ENCODE measurements at regions not wholly inside any gene's neighbourhood (a gene's known extent, or its start where the extent isn't known, plus 50 kb on each side); places are given as distances from the start of the nearest gene placed in this dataset.
A peak's percentile ranks its signal among the peaks of the same experiment; 100 is the strongest.
"Not testable (repeated sequence)": the region's sequence is repeated elsewhere in the genome, so short reads cannot be mapped to it uniquely, and the experiment has no call there.

- no peak for DNase-seq
Measured at GRCh38 chr20:6407163-6407562, 284.3 kb upstream of the FERMT1 start.

GRCh38 chr20:6401893-6402557, 279.2 kb upstream of the FERMT1 start:
- no peak for DNase-seq

GRCh38 chr20:6397115-6397514, 274.3 kb upstream of the FERMT1 start:
- DNase-seq: no peak

GRCh38 chr20:6395695-6396094, 272.9 kb upstream of the FERMT1 start:
- peak; percentile 21 for DNase-seq

- DNase-seq: no peak
Measured at GRCh38 chr20:6388671-6389197, 265.9 kb upstream of the FERMT1 start.

- DNase-seq: no peak
Measured at GRCh38 chr20:6384956-6385486, 262.2 kb upstream of the FERMT1 start.

- DNase-seq: no peak
Measured at GRCh38 chr20:6384380-6384779, 261.6 kb upstream of the FERMT1 start.

- DNase-seq: no peak
Measured at GRCh38 chr20:6381887-6382286, 259.1 kb upstream of the FERMT1 start.

GRCh38 chr20:6362245-6362644, 239.4 kb upstream of the FERMT1 start:
- DNase-seq: no peak

- no peak for DNase-seq
Measured at GRCh38 chr20:6360766-6361165, 237.9 kb upstream of the FERMT1 start.

GRCh38 chr20:6355754-6356451, 233.1 kb upstream of the FERMT1 start:
- no peak for DNase-seq

GRCh38 chr20:6348908-6349307, 226.1 kb upstream of the FERMT1 start:
- no peak for DNase-seq

- no peak for DNase-seq
Measured at GRCh38 chr20:6347916-6348315, 225.1 kb upstream of the FERMT1 start.

GRCh38 chr20:6341491-6341890, 218.7 kb upstream of the FERMT1 start:
- no peak for DNase-seq

GRCh38 chr20:6339176-6339575, 216.3 kb upstream of the FERMT1 start:
- DNase-seq: no peak

- no peak for DNase-seq
Measured at GRCh38 chr20:6333110-6333509, 210.3 kb upstream of the FERMT1 start.

GRCh38 chr20:6321235-6321634, 198.4 kb upstream of the FERMT1 start:
- not testable (repeated sequence) for DNase-seq

- DNase-seq: no peak
Measured at GRCh38 chr20:6311841-6312655, 189.2 kb upstream of the FERMT1 start.

- no peak for DNase-seq
Measured at GRCh38 chr20:6311097-6311496, 188.3 kb upstream of the FERMT1 start.

GRCh38 chr20:6305536-6305935, 182.7 kb upstream of the FERMT1 start:
- no peak for DNase-seq

GRCh38 chr20:6302041-6302440, 179.2 kb upstream of the FERMT1 start:
- DNase-seq: no peak

- DNase-seq: no peak
Measured at GRCh38 chr20:6299456-6299855, 176.6 kb upstream of the FERMT1 start.

GRCh38 chr20:6298049-6298448, 175.2 kb upstream of the FERMT1 start:
- no peak for DNase-seq
